ENCODE measurements at regions not wholly inside any gene's neighbourhood (a gene's known extent, or its start where the extent isn't known, plus 50 kb on each side); places are given as distances from the start of the nearest gene placed in this dataset.
"Not testable (repeated sequence)": the region's sequence is repeated elsewhere in the genome, so short reads cannot be mapped to it uniquely, and the experiment has no call there.

DNA sequence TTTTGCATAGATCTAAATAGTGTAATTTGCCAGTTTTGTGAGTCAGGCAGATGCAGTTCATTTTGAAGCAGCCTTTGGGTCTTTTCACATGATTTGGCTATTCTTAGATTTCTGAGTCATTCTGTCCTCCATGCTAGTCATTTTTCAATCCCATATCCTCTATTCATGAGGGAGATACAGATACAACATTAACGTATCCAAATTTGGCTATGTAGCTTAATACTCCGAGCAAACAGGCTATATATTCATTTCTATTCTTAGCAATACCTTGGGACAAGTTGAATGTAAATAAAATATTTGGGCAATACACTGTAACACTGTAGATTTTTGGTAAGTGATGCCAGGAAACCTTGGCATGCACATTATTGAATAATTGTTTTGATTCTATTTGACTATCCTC is 270.7 kb upstream of the PDE3A start:
- Histone ChIP-seq H3K4me3 (no peak overlapping the region), H3K9me3 (peaks cover 0 to 6% of the 10 kb centered on the region in 2 donors), H3K27ac (peak overlapping the region in 1 of 2 donors; percentile 33), H3K4me1 (peaks cover 0 to 6% of the 10 kb centered on the region in 2 donors), H3K36me3 (no peaks in the 10 kb centered on the region), H3K27me3 (no peaks in the 10 kb centered on the region)
- ATAC-seq, result peak; percentile 31
- DNase-seq, result no peak
- intact Hi-C loops (cut with DNase I), result no loop called here
- TF ChIP-seq, protein P1, sequence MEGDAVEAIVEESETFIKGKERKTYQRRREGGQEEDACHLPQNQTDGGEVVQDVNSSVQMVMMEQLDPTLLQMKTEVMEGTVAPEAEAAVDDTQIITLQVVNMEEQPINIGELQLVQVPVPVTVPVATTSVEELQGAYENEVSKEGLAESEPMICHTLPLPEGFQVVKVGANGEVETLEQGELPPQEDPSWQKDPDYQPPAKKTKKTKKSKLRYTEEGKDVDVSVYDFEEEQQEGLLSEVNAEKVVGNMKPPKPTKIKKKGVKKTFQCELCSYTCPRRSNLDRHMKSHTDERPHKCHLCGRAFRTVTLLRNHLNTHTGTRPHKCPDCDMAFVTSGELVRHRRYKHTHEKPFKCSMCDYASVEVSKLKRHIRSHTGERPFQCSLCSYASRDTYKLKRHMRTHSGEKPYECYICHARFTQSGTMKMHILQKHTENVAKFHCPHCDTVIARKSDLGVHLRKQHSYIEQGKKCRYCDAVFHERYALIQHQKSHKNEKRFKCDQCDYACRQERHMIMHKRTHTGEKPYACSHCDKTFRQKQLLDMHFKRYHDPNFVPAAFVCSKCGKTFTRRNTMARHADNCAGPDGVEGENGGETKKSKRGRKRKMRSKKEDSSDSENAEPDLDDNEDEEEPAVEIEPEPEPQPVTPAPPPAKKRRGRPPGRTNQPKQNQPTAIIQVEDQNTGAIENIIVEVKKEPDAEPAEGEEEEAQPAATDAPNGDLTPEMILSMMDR (IDR thresholded peaks at IDR 0.05), result no peak

DNA sequence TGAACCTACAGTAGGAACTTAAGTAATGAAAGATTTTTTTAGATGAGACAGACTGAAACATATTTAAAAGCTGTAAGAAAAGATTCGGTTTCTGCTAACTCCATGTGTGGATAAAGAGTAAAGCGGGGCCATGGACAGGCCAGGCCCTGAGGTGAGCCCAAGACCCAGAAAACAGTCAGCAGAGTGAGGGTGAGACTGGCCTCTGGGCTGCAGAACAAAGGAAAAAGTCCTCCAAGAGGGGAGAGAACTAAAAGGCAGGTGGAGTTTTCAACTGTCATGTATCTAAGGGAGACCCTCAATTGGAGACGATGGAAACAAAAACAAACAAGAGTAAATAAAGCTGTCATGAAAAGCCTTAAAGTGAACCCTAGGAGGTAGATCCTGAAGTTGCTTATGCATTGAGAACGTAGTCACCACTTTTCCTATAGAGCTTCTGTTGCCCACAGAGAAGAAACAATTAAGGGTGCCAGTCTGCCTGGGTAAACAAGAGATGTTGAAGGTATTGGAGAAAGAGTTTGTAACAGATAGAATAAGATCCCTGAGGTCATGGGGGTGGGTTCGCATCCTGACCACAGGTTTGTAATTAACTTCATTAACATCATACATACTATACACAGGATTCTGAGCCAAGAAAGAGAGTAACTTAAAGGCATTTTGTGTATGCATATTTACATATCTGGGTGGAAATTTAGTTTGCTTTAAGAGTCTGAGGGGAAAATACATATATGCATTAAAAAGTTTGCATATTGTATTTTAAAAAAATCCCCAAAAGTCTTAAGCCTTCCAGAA is 268.7 kb upstream of the PDE3A start:
- no peaks in the 10 kb centered on the region for H3K27me3 ChIP-seq
- ATAC-seq (no peak), DNase-seq (no peak)
- TF ChIP-seq, protein P1 (IDR thresholded peaks at IDR 0.05), result no peak
- no peak overlapping the region for H3K4me3 ChIP-seq
- peaks cover 0 to 6% of the 10 kb centered on the region in 2 donors for H3K4me1 ChIP-seq
- intact Hi-C loops (cut with DNase I), result no loop called here
- no peak overlapping the region for H3K27ac ChIP-seq
- no peaks in the 10 kb centered on the region for H3K36me3 ChIP-seq
- no peaks in the 10 kb centered on the region for H3K9me3 ChIP-seq

DNA sequence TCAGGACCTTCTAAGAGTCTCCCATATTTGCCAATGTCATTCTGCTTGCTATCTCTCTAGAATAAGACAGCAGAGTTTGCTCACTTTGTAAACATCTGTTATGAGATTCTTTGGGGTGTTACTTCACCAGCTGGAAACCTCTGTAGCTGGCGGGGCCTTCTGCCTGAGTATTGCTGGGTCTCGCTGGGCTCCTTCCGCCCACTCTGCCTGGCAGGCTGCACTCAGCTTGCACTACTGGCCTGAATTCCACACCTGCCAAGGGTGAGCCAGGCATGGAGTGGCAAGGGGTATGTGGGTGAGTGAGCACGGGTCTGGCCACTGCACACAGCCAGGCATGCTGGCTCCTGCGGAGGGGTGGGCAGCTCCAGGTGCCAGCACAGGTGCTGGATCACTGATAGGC is 267.3 kb upstream of the PDE3A start:
- H3K27ac ChIP-seq, result no peak overlapping the region
- H3K4me3 ChIP-seq, result no peak overlapping the region
- ATAC-seq, result no peak
- DNase-seq, result no peak
- H3K9me3 ChIP-seq, result no peaks in the 10 kb centered on the region
- TF ChIP-seq, protein P1 (IDR thresholded peaks at IDR 0.05), result no peak
- intact Hi-C loops (cut with DNase I), result no loop called here
- no peaks in the 10 kb centered on the region for H3K27me3 ChIP-seq
- H3K4me1 ChIP-seq, result peaks cover 0 to 6% of the 10 kb centered on the region in 2 donors
- H3K36me3 ChIP-seq, result no peaks in the 10 kb centered on the region

DNA sequence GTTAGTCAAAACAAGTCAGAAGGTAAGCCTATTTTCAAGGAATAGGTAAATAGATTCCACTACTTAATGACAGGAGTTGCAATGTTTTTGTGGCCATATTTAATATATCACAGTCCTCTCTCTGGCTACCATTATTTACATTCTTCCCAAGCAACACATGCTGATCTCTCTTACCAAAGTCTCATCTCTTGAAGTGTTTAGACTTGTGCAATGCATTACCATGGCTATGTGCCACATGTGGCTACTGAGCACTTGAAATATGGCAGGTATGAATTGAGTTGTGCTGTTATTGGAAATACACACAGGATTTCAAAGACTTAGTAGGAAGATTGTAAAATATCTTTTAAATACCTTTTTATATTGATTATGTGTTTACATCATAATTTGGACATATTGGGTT is 262.4 kb upstream of the PDE3A start:
- H3K27me3 ChIP-seq, result no peaks in the 10 kb centered on the region
- TF ChIP-seq, protein P1 (IDR thresholded peaks at IDR 0.05), result no peak
- H3K27ac ChIP-seq, result no peak overlapping the region
- intact Hi-C loops (cut with DNase I), result no loop called here
- H3K36me3 ChIP-seq, result no peaks in the 10 kb centered on the region
- H3K4me1 ChIP-seq, result no peaks in the 10 kb centered on the region
- ATAC-seq (peak; percentile 22), DNase-seq (no peak)
- no peaks in the 10 kb centered on the region for H3K9me3 ChIP-seq
- no peak overlapping the region for H3K4me3 ChIP-seq

DNA sequence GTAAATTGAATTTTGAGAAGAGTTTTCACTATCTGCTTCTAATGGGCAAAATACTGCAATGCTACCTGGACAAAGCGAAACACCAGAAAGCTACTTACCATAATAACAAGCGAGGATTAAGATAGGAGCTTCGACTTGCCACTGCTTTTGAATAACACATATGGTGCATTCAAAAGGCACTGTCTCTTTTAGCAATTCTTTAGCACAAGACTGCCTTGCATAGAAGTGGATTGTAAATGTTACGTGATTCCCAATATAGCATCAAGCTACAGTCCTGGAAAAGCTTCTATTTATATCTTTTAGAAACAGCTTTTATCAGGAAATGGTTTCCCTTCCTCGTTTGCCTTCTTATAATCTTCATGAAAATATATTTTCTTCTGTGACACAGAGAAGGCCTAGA is 258.7 kb upstream of the PDE3A start:
- ATAC-seq (no peak), DNase-seq (no peak)
- Histone ChIP-seq H3K4me3 (no peak overlapping the region), H3K9me3 (no peaks in the 10 kb centered on the region), H3K27ac (no peak overlapping the region), H3K36me3 (no peaks in the 10 kb centered on the region), H3K27me3 (no peaks in the 10 kb centered on the region), H3K4me1 (no peaks in the 10 kb centered on the region)
- TF ChIP-seq, protein P1 (IDR thresholded peaks at IDR 0.05), result no peak
- intact Hi-C loops (cut with DNase I), result no loop called here

DNA sequence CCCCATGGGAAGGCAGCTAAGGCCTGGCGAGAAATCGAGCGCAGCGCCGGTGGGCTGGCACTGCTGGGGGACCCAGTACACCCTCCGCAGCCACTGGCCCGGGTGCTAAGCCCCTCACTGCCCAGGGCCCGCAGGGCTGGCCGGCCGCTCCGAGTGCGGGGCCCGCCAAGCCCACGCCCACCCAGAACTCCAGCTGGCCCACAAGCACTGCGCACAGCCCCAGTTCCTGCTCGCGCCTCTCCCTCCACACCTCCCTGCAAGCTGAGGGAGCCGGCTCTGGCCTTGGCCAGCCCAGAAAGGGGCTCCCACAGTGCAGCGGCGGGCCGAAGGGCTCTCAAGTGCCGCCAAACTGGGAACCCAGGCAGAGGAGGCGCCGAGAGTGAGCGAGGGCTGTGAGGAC is 253.0 kb upstream of the PDE3A start:
- H3K36me3 ChIP-seq; H3K4me3 ChIP-seq; intact Hi-C loops (cut with DNase I); DNase-seq; H3K27ac ChIP-seq; ATAC-seq; H3K9me3 ChIP-seq; H3K27me3 ChIP-seq; H3K4me1 ChIP-seq: not testable (repeated sequence)

Measured in left lung (tissue), 4 donors.